WTC11 (cell line): ENCODE measurements at regions not wholly inside any gene's neighbourhood (a gene's known extent, or its start where the extent isn't known, plus 50 kb on each side); places are given as distances from the start of the nearest gene placed in this dataset.

Experiments
- ATAC-seq: fragments of 200-7000 bp; cut with Tn5 transposase; 2 replicates; pipeline ENCODE4 v1.10.0; 2021; ENCODE audit warnings: mild to moderate bottlenecking, moderate library complexity
- CTCF ChIA-PET: fragments of 300-600 bp; sonication (Branson Sonifier 250); formaldehyde crosslinking; loops from one replicate; lab custom pipeline; 2021; ENCODE audit warnings: antibody characterized with exemption; lab: Charles Lee
- POLR2A ChIA-PET: fragments of 350-600 bp; sonication (Branson Sonifier 250); formaldehyde crosslinking; loops from one replicate; lab custom pipeline; 2021; ENCODE audit warnings: antibody characterized with exemption; lab: Charles Lee
- DNase-seq: peaks from one replicate; pipeline ENCODE4 v3.0.0; 2021; ENCODE audit warnings: low spot score
- H3K27ac Mint-ChIP-seq: 2 replicates; pipeline ENCODE4 v1.8.0; 2021; ENCODE audit warnings: mixed read lengths
- H3K27me3 Mint-ChIP-seq: 2 replicates; pipeline ENCODE4 v1.8.0; 2021; ENCODE audit warnings: low read depth, mild to moderate bottlenecking, moderate library complexity, mixed read lengths
- H3K36me3 Mint-ChIP-seq: 2 replicates; pipeline ENCODE4 v1.8.0; 2021; ENCODE audit warnings: mixed read lengths
- H3K4me1 Mint-ChIP-seq: 2 replicates; pipeline ENCODE4 v1.8.0; 2022; ENCODE audit warnings: mixed read lengths
- H3K4me3 Mint-ChIP-seq: 2 replicates; pipeline ENCODE4 v1.8.0; 2021; ENCODE audit warnings: mild to moderate bottlenecking, moderate library complexity, mixed read lengths
- H3K9me3 Mint-ChIP-seq: 2 replicates; pipeline ENCODE4 v1.8.0; 2021; ENCODE audit warnings: mixed read lengths
- ATF1 ChIP-seq: sonication (generic); formaldehyde crosslinking; IDR thresholded peaks from 2 replicates; pipeline ENCODE4 v1.8.1; 2023; ENCODE audit warnings: mild to moderate bottlenecking, moderate library complexity, missing genetic modification reagents
- ESRRA ChIP-seq: sonication (generic); formaldehyde crosslinking; IDR thresholded peaks from 2 replicates; pipeline ENCODE4 v1.8.1; 2022; ENCODE audit warnings: mild to moderate bottlenecking, missing genetic modification reagents, borderline replicate concordance
- ETV6 ChIP-seq: sonication (generic); formaldehyde crosslinking; IDR thresholded peaks from 2 replicates; pipeline ENCODE4 v1.8.1; 2022; ENCODE audit warnings: mild to moderate bottlenecking, missing genetic modification reagents
- GRHL2 ChIP-seq: fragments of 250-450 bp; sonication (Bioruptor Pico); IDR thresholded peaks from 2 replicates; pipeline ENCODE4 v1.8.0; 2022; ENCODE audit warnings: mild to moderate bottlenecking, moderate library complexity; ENCODE audit not compliant: insufficient replicate concordance, severe bottlenecking
- HMGA2 ChIP-seq: fragments of 250-450 bp; sonication (Bioruptor Pico); IDR thresholded peaks from 2 replicates; pipeline ENCODE4 v1.4.0; 2021; ENCODE audit warnings: mild to moderate bottlenecking, moderate library complexity
- JUN ChIP-seq: sonication (generic); formaldehyde crosslinking; IDR thresholded peaks from 2 replicates; pipeline ENCODE4 v1.8.0; 2023; ENCODE audit warnings: mild to moderate bottlenecking, missing genetic modification reagents
- MYBL2 ChIP-seq: sonication (generic); formaldehyde crosslinking; IDR thresholded peaks from 2 replicates; pipeline ENCODE4 v1.8.1; 2023; ENCODE audit warnings: mild to moderate bottlenecking, moderate library complexity, missing genetic modification reagents
- NFATC4 ChIP-seq: fragments of 250-450 bp; sonication (Bioruptor Pico); IDR thresholded peaks from 2 replicates; pipeline ENCODE4 v1.9.0; 2021; ENCODE audit warnings: mild to moderate bottlenecking
- NFYB ChIP-seq: sonication (generic); formaldehyde crosslinking; conservative IDR thresholded peaks from 2 replicates; pipeline ENCODE4 v1.8.0; 2022; ENCODE audit warnings: low read depth, missing genetic modification reagents
- NR2C2 ChIP-seq: sonication (generic); formaldehyde crosslinking; IDR thresholded peaks from 2 replicates; pipeline ENCODE4 v1.8.0; 2022; ENCODE audit warnings: mild to moderate bottlenecking, missing genetic modification reagents
- RORB ChIP-seq: fragments of 250-450 bp; sonication (Bioruptor Pico); IDR thresholded peaks from 2 replicates; pipeline ENCODE4 v1.9.0; 2021; ENCODE audit warnings: mild to moderate bottlenecking
- SOX15 ChIP-seq: fragments of 250-450 bp; sonication (Bioruptor Pico); IDR thresholded peaks from 2 replicates; pipeline ENCODE4 v1.9.0; 2021; ENCODE audit warnings: mild to moderate bottlenecking
- SP1 ChIP-seq: sonication (generic); formaldehyde crosslinking; conservative IDR thresholded peaks from 2 replicates; pipeline ENCODE4 v1.8.1; 2022; ENCODE audit warnings: missing genetic modification reagents
- TCF7 ChIP-seq: sonication (generic); formaldehyde crosslinking; IDR thresholded peaks from 2 replicates; pipeline ENCODE4 v1.8.0; 2022; ENCODE audit warnings: mild to moderate bottlenecking, low read depth, missing genetic modification reagents, moderate library complexity
- ZNF121 ChIP-seq: sonication (generic); formaldehyde crosslinking; IDR thresholded peaks from 2 replicates; pipeline ENCODE4 v1.8.0; 2023; ENCODE audit warnings: missing genetic modification reagents
- ZNF396 ChIP-seq: fragments of 250-450 bp; sonication (Bioruptor Pico); IDR thresholded peaks from 2 replicates; pipeline ENCODE4 v1.8.0; 2021; ENCODE audit warnings: mild to moderate bottlenecking, moderate library complexity, borderline replicate concordance
- ZNF416 ChIP-seq: fragments of 250-450 bp; sonication (Bioruptor Pico); IDR thresholded peaks from 2 replicates; pipeline ENCODE4 v1.9.0; 2021; ENCODE audit warnings: mild to moderate bottlenecking, inconsistent platforms
- TF ChIP-seq, protein P1 (sequence below): sonication (generic); formaldehyde crosslinking; IDR thresholded peaks from 2 replicates; pipeline ENCODE4 v1.8.0; 2022; ENCODE audit warnings: mild to moderate bottlenecking, missing genetic modification reagents
- TF ChIP-seq, protein P2 (sequence below): sonication (generic); formaldehyde crosslinking; IDR thresholded peaks from 2 replicates; pipeline ENCODE4 v1.8.1; 2022; ENCODE audit warnings: low read depth, mild to moderate bottlenecking, moderate library complexity, missing genetic modification reagents, borderline replicate concordance
- TF ChIP-seq, protein P3 (sequence below): fragments of 250-450 bp; sonication (Bioruptor Pico); conservative IDR thresholded peaks from 2 replicates; pipeline ENCODE4 v1.9.0; 2021; ENCODE audit warnings: mild to moderate bottlenecking
- TF ChIP-seq, protein P4 (sequence below): fragments of 200-600 bp; IDR thresholded peaks from 2 replicates; pipeline ENCODE4 v1.8.0; 2022; ENCODE audit warnings: antibody characterized with exemption
- TF ChIP-seq, protein P5 (sequence below): sonication (generic); formaldehyde crosslinking; IDR thresholded peaks from 2 replicates; pipeline ENCODE4 v1.8.1; 2022; ENCODE audit warnings: missing genetic modification reagents, borderline replicate concordance
- TF ChIP-seq, protein P6 (sequence below): fragments of 250-450 bp; sonication (Bioruptor Pico); IDR thresholded peaks from 2 replicates; pipeline ENCODE4 v2.1.2; 2022; ENCODE audit warnings: mild to moderate bottlenecking, moderate library complexity
- TF ChIP-seq, protein P7 (sequence below): sonication (generic); formaldehyde crosslinking; IDR thresholded peaks from 2 replicates; pipeline ENCODE4 v1.8.0; 2022; ENCODE audit warnings: mild to moderate bottlenecking, missing genetic modification reagents
- TF ChIP-seq, protein P8 (sequence below): fragments of 250-450 bp; sonication (Bioruptor Pico); IDR thresholded peaks from 2 replicates; pipeline ENCODE4 v1.9.0; 2021; ENCODE audit warnings: mild to moderate bottlenecking
- TF ChIP-seq, protein P9 (sequence below): sonication (generic); formaldehyde crosslinking; IDR thresholded peaks from 2 replicates; pipeline ENCODE4 v1.8.1; 2023; ENCODE audit warnings: mild to moderate bottlenecking, missing genetic modification reagents, moderate library complexity

DNA sequence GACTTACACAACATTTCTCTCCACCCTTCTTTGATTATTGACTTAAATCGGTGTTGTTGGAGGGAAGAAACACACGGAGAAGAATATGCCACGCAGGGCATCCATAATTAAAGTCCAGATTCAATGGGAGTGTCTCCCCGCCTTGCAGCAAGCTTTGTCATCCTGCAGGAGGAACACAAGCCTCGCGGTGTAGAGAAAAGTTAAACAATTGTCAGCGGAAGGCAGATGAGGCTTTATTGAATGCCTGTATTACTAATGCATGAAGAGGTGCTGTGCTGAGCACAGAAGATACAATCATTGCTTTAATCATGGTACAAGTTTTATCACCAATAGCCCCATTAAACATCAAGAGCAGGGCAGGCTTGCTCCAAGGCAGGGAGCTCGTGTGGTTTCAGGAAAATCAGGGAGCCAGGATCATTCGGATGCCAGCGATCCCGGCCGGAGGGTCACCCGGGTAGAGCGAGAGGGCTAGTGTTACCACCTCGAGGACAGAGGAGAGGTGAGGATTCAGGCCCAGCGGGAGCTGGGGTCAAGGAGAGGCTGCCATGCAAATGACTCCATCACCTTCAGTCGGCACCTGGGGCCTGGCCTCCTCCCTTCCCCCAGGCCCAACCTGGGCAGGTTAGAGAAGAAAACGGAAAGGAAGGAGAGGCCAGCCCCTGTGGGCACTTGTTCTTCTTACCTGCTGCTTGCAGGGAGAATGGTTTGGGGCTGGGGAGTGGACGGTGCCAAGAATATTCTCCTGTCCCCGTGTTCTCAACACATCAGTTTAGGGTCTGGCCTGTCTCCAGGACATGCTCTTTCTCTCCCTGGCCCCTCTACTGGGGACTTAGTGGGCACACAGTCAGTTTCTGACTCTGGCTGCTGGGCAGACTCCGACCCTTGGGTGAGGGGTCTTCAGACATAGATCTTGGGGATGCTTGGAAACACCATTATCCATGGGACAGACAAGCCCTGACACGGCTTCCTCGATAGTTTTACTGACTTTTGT is 289.5 kb downstream of the IRX2 start:
- ChIA-PET CTCF (no interaction called here), POLR2A (no interaction called here)
- peaks cover 3% of the 10 kb centered on the region; the same call in 1 of the 2 replicates for H3K9me3 Mint-ChIP-seq

DNA sequence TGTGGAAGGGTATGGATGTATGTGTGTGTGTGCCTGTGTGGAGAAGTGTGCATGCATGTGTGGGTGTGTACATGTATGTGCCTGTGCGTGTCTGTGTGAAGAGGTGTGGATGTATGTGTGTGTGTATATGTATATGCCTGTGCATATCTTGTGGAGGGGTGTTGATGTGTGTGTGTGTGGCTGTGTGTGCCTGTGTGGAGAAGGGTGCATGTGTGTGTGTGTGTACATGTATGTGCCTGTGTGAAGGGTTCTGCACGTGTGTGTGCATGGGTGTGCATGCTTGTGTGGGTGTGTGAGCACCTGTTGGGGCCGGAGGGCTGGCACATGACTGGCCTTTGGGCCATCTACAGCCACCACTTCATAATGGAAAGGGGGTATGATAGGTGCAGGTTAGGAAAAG is 291.4 kb downstream of the IRX2 start:
- POLR2A ChIA-PET: no interaction called here
- no peak for TF ChIP-seq JUN
- TF ChIP-seq HMGA2 (CRISPR knock-in tag): no peak
- TF ChIP-seq ZNF396 (CRISPR knock-in tag): no peak
- TF ChIP-seq, protein P1, sequence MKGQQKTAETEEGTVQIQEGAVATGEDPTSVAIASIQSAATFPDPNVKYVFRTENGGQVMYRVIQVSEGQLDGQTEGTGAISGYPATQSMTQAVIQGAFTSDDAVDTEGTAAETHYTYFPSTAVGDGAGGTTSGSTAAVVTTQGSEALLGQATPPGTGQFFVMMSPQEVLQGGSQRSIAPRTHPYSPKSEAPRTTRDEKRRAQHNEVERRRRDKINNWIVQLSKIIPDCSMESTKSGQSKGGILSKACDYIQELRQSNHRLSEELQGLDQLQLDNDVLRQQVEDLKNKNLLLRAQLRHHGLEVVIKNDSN (CRISPR knock-in tag): no peak
- TF ChIP-seq, protein P2, sequence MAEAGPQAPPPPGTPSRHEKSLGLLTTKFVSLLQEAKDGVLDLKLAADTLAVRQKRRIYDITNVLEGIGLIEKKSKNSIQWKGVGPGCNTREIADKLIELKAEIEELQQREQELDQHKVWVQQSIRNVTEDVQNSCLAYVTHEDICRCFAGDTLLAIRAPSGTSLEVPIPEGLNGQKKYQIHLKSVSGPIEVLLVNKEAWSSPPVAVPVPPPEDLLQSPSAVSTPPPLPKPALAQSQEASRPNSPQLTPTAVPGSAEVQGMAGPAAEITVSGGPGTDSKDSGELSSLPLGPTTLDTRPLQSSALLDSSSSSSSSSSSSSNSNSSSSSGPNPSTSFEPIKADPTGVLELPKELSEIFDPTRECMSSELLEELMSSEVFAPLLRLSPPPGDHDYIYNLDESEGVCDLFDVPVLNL: no peak
- TF ChIP-seq, protein P3, sequence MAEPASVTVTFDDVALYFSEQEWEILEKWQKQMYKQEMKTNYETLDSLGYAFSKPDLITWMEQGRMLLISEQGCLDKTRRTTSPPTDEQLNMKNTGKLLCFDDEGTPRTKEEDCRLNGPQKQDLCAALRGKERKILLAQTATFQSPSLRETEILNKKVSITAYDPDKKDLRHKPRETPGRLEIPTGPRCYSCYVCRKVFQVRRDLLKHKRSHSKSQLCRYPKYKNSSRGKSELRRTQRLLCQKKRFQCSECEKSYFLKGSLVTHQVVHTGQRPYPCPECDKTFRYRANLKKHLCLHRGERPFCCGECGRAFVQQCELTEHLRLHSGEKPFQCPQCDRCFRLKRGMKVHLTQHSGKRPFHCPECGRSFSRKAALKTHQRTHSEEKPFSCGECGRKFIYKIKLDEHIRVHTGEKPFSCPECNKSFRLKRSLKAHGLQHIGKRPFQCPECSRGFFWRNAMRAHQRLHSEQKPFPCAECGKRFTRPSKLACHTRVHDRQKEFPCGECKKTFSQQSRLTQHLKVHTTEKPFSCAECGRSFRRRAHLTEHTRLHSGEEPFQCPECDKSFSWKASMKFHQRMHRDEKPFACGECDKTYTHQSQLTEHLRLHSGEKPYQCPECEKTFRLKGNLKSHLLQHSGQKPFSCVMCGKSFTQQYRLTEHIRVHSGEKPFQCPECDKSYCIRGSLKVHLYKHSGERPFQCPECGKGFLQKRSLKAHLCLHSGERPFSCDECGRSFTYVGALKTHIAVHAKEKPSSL (CRISPR knock-in tag): no peak
- TF ChIP-seq, protein P4, sequence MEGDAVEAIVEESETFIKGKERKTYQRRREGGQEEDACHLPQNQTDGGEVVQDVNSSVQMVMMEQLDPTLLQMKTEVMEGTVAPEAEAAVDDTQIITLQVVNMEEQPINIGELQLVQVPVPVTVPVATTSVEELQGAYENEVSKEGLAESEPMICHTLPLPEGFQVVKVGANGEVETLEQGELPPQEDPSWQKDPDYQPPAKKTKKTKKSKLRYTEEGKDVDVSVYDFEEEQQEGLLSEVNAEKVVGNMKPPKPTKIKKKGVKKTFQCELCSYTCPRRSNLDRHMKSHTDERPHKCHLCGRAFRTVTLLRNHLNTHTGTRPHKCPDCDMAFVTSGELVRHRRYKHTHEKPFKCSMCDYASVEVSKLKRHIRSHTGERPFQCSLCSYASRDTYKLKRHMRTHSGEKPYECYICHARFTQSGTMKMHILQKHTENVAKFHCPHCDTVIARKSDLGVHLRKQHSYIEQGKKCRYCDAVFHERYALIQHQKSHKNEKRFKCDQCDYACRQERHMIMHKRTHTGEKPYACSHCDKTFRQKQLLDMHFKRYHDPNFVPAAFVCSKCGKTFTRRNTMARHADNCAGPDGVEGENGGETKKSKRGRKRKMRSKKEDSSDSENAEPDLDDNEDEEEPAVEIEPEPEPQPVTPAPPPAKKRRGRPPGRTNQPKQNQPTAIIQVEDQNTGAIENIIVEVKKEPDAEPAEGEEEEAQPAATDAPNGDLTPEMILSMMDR: no peak
- no peak for TF ChIP-seq ESRRA (CRISPR knock-in tag)
- TF ChIP-seq, protein P5, sequence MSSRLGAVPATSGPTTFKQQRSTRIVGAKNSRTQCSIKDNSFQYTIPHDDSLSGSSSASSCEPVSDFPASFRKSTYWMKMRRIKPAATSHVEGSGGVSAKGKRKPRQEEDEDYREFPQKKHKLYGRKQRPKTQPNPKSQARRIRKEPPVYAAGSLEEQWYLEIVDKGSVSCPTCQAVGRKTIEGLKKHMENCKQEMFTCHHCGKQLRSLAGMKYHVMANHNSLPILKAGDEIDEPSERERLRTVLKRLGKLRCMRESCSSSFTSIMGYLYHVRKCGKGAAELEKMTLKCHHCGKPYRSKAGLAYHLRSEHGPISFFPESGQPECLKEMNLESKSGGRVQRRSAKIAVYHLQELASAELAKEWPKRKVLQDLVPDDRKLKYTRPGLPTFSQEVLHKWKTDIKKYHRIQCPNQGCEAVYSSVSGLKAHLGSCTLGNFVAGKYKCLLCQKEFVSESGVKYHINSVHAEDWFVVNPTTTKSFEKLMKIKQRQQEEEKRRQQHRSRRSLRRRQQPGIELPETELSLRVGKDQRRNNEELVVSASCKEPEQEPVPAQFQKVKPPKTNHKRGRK: no peak
- no peak for TF ChIP-seq ATF1 (CRISPR knock-in tag)

More for the DNA sequence above, 289.5 kb downstream of the IRX2 start:
- ATAC-seq: no peak
- H3K27ac Mint-ChIP-seq: no peak overlapping the region
- no peaks in the 10 kb centered on the region for H3K36me3 Mint-ChIP-seq
- TF ChIP-seq HMGA2 (CRISPR knock-in tag) (no peak), NR2C2 (CRISPR knock-in tag) (no peak), ZNF416 (no peak), NFATC4 (no peak), GRHL2 (CRISPR knock-in tag) (no peak), NFYB (no peak), ESRRA (CRISPR knock-in tag) (no peak), ZNF121 (no peak), TCF7 (CRISPR knock-in tag) (no peak), SP1 (CRISPR knock-in tag) (no peak), MYBL2 (no peak), ETV6 (no peak), SOX15 (CRISPR knock-in tag) (no peak), RORB (CRISPR knock-in tag) (no peak)
- TF ChIP-seq, protein P6, sequence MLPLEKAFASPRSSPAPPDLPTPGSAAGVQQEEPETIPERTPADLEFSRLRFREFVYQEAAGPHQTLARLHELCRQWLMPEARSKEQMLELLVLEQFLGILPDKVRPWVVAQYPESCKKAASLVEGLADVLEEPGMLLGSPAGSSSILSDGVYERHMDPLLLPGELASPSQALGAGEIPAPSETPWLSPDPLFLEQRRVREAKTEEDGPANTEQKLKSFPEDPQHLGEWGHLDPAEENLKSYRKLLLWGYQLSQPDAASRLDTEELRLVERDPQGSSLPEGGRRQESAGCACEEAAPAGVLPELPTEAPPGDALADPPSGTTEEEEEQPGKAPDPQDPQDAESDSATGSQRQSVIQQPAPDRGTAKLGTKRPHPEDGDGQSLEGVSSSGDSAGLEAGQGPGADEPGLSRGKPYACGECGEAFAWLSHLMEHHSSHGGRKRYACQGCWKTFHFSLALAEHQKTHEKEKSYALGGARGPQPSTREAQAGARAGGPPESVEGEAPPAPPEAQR (CRISPR knock-in tag): no peak
- TF ChIP-seq, protein P7, sequence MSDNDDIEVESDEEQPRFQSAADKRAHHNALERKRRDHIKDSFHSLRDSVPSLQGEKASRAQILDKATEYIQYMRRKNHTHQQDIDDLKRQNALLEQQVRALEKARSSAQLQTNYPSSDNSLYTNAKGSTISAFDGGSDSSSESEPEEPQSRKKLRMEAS (CRISPR knock-in tag): no peak
- TF ChIP-seq, protein P8, sequence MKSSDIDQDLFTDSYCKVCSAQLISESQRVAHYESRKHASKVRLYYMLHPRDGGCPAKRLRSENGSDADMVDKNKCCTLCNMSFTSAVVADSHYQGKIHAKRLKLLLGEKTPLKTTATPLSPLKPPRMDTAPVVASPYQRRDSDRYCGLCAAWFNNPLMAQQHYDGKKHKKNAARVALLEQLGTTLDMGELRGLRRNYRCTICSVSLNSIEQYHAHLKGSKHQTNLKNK (CRISPR knock-in tag): no peak
- TF ChIP-seq, protein P9, sequence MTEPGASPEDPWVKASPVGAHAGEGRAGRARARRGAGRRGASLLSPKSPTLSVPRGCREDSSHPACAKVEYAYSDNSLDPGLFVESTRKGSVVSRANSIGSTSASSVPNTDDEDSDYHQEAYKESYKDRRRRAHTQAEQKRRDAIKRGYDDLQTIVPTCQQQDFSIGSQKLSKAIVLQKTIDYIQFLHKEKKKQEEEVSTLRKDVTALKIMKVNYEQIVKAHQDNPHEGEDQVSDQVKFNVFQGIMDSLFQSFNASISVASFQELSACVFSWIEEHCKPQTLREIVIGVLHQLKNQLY (CRISPR knock-in tag): no peak
- H3K4me3 Mint-ChIP-seq: no peak overlapping the region
- no peaks in the 10 kb centered on the region for H3K27me3 Mint-ChIP-seq
- peaks cover 13% of the 10 kb centered on the region for H3K4me1 Mint-ChIP-seq
- DNase-seq: no peak

More for the DNA sequence above, 291.4 kb downstream of the IRX2 start:
- ATAC-seq (no peak), DNase-seq (no peak)
- Mint-ChIP-seq H3K4me1 (peaks cover 5% of the 10 kb centered on the region), H3K36me3 (no peaks in the 10 kb centered on the region), H3K27ac (no peak overlapping the region), H3K27me3 (no peaks in the 10 kb centered on the region), H3K9me3 (peaks cover 3% of the 10 kb centered on the region; the same call in 1 of the 2 replicates), H3K4me3 (no peak overlapping the region)
- CTCF ChIA-PET: no interaction called here
